Dedifferentiated amniotic fluid mesenchymal stem cell (primary cell): ENCODE measurements at regions not wholly inside any gene's neighbourhood (a gene's known extent, or its start where the extent isn't known, plus 50 kb on each side); places are given as distances from the start of the nearest gene placed in this dataset.

Source experiments
- DNase-seq: peaks from one replicate; pipeline ENCODE4 v3.0.0-alpha.2; 2016; ENCODE audit errors: extremely low spot score

GRCh38 chr7:7117935-7118586 is 64.3 kb upstream of the C1GALT1 start:
- DNase-seq: no peak

- no peak for DNase-seq
Observed at GRCh38 chr7:7118822-7119221, 63.5 kb upstream of the C1GALT1 start.

- DNase-seq: no peak
Observed at GRCh38 chr7:7119729-7120128, 62.6 kb upstream of the C1GALT1 start.

- no peak for DNase-seq
Observed at GRCh38 chr7:7122033-7122478, 60.3 kb upstream of the C1GALT1 start.

GRCh38 chr7:7122701-7123281 is 59.6 kb upstream of the C1GALT1 start:
- DNase-seq: peak; percentile 80

GRCh38 chr7:7125963-7126362 is 56.4 kb upstream of the C1GALT1 start:
- no peak for DNase-seq

GRCh38 chr7:7127773-7128172 is 54.6 kb upstream of the C1GALT1 start:
- DNase-seq: no peak

- DNase-seq: no peak
Observed at GRCh38 chr7:7129381-7129780, 53.0 kb upstream of the C1GALT1 start.

- no peak for DNase-seq
Observed at GRCh38 chr7:7131273-7131672, 51.1 kb upstream of the C1GALT1 start.
